Prostate gland (tissue), 2 donors: ENCODE measurements at regions not wholly inside any gene's neighbourhood (a gene's known extent, or its start where the extent isn't known, plus 50 kb on each side); places are given as distances from the start of the nearest gene placed in this dataset.

Experiments
- POLR2A ChIP-seq: fragments of 450-650 bp; IDR thresholded peaks from one replicate; pipeline ENCODE4 v1.6.1; 2016; ENCODE audit warnings: antibody characterized with exemption, mild to moderate bottlenecking
- POLR2AphosphoS5 ChIP-seq: sonication (generic); formaldehyde crosslinking; IDR thresholded peaks from one replicate; pipeline ENCODE4 v1.6.1; 2017; ENCODE audit warnings: antibody characterized with exemption
- TF ChIP-seq, protein P1 (sequence below), 4 experiments: fragments of 200-600 bp in 2 of 4; fragments of 450-650 bp in 2 of 4; sonication (generic) in 2 of 4; IDR thresholded peaks; 1 replicate in 3 of 4; 2 replicates in 1 of 4; pipeline ENCODE4 v1.5.1; 2016 to 2019; ENCODE audit warnings: antibody characterized with exemption in 4 of 4, mild to moderate bottlenecking in 2 of 4, moderate library complexity in 2 of 4

DNA sequence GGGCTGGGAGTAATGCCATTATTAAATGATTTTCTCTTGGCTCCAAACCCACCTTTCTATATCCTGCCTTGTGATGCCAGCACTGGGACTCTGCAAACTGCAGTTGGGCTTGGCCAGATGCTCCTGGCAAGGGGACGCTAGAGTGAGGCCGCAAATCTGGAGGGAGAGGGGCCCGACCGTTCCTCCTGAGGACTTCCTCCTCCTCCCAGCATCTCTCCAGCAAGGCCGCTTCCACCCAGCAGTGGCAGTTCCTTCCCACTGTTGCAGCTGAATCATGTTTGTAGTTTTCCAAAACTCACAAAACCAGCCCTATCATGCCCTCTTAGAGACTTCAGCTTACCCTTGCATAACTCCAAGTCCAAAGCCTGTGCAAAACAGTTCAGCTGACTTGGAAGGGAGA, 244.4 kb downstream of the FOXA2 start:
- TF ChIP-seq, protein P1, sequence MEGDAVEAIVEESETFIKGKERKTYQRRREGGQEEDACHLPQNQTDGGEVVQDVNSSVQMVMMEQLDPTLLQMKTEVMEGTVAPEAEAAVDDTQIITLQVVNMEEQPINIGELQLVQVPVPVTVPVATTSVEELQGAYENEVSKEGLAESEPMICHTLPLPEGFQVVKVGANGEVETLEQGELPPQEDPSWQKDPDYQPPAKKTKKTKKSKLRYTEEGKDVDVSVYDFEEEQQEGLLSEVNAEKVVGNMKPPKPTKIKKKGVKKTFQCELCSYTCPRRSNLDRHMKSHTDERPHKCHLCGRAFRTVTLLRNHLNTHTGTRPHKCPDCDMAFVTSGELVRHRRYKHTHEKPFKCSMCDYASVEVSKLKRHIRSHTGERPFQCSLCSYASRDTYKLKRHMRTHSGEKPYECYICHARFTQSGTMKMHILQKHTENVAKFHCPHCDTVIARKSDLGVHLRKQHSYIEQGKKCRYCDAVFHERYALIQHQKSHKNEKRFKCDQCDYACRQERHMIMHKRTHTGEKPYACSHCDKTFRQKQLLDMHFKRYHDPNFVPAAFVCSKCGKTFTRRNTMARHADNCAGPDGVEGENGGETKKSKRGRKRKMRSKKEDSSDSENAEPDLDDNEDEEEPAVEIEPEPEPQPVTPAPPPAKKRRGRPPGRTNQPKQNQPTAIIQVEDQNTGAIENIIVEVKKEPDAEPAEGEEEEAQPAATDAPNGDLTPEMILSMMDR (IDR thresholded peaks at IDR 0.05): no peak
- TF ChIP-seq POLR2A (no peak), POLR2AphosphoS5 (no peak)
